Activated T-cell treated with anti-CD3 and anti-CD28 coated beads for 4 hours (primary cell): ENCODE measurements at regions not wholly inside any gene's neighbourhood (a gene's known extent, or its start where the extent isn't known, plus 50 kb on each side); places are given as distances from the start of the nearest gene placed in this dataset.
"Not testable (repeated sequence)": the region's sequence is repeated elsewhere in the genome, so short reads cannot be mapped to it uniquely, and the experiment has no call there.

Experiments
- DNase-seq: peaks from one replicate; pipeline ENCODE4 v3.0.0-alpha.2; 2020

- not testable (repeated sequence) for DNase-seq
Measured at GRCh38 chr10:29363930-29364329, 75.1 kb downstream of the LYZL1 start.

- not testable (repeated sequence) for DNase-seq
Measured at GRCh38 chr10:29366206-29366605, 77.3 kb downstream of the LYZL1 start.

- DNase-seq, result no peak
Measured at GRCh38 chr10:29369419-29369818, 80.5 kb downstream of the LYZL1 start.

- no peak for DNase-seq
Measured at GRCh38 chr10:29370097-29371092, 81.5 kb downstream of the LYZL1 start.

- no peak for DNase-seq
Measured at GRCh38 chr10:29372920-29373319, 84.0 kb downstream of the LYZL1 start.

- no peak for DNase-seq
Measured at GRCh38 chr10:29374162-29374561, 85.3 kb downstream of the LYZL1 start.

GRCh38 chr10:29375888-29376287 is 87.0 kb downstream of the LYZL1 start:
- no peak for DNase-seq

- no peak for DNase-seq
Measured at GRCh38 chr10:29377333-29377961, 88.6 kb downstream of the LYZL1 start.

- DNase-seq, result no peak
Measured at GRCh38 chr10:29378106-29378505, 89.2 kb downstream of the LYZL1 start.

GRCh38 chr10:29379208-29379607 is 90.3 kb downstream of the LYZL1 start:
- DNase-seq, result no peak

- DNase-seq, result not testable (repeated sequence)
Measured at GRCh38 chr10:29379777-29380598, 91.1 kb downstream of the LYZL1 start.

GRCh38 chr10:29380599-29381511 is 92.0 kb downstream of the LYZL1 start:
- not testable (repeated sequence) for DNase-seq

GRCh38 chr10:29386342-29386999 is 97.6 kb downstream of the LYZL1 start:
- DNase-seq, result no peak

- DNase-seq, result no peak
Measured at GRCh38 chr10:29387269-29387668, 98.4 kb downstream of the LYZL1 start.

- DNase-seq, result not testable (repeated sequence)
Measured at GRCh38 chr10:29388112-29388511, 99.2 kb downstream of the LYZL1 start.

GRCh38 chr10:29389493-29389892 is 100.6 kb downstream of the LYZL1 start:
- DNase-seq, result no peak

GRCh38 chr10:29389935-29390334 is 101.1 kb downstream of the LYZL1 start:
- DNase-seq, result no peak

- peak; percentile 17 for DNase-seq
Measured at GRCh38 chr10:29392376-29393021, 103.6 kb downstream of the LYZL1 start.

- DNase-seq, result no peak
Measured at GRCh38 chr10:29394321-29394932, 105.6 kb downstream of the LYZL1 start.

- no peak for DNase-seq
Measured at GRCh38 chr10:29395409-29395808, 106.5 kb downstream of the LYZL1 start.
